H1 (cell line): ENCODE measurements at regions not wholly inside any gene's neighbourhood (a gene's known extent, or its start where the extent isn't known, plus 50 kb on each side); places are given as distances from the start of the nearest gene placed in this dataset.

ENCODE experiments used
- TF ChIP-seq, protein P1 (sequence below): fragments of 300-600 bp; sonication (generic); IDR thresholded peaks from 2 replicates; pipeline ENCODE4 v1.7.1; 2012; ENCODE audit warnings: low read length, moderate library complexity, mild to moderate bottlenecking, inconsistent platforms; ENCODE audit not compliant: insufficient replicate concordance

- TF ChIP-seq, protein P1, sequence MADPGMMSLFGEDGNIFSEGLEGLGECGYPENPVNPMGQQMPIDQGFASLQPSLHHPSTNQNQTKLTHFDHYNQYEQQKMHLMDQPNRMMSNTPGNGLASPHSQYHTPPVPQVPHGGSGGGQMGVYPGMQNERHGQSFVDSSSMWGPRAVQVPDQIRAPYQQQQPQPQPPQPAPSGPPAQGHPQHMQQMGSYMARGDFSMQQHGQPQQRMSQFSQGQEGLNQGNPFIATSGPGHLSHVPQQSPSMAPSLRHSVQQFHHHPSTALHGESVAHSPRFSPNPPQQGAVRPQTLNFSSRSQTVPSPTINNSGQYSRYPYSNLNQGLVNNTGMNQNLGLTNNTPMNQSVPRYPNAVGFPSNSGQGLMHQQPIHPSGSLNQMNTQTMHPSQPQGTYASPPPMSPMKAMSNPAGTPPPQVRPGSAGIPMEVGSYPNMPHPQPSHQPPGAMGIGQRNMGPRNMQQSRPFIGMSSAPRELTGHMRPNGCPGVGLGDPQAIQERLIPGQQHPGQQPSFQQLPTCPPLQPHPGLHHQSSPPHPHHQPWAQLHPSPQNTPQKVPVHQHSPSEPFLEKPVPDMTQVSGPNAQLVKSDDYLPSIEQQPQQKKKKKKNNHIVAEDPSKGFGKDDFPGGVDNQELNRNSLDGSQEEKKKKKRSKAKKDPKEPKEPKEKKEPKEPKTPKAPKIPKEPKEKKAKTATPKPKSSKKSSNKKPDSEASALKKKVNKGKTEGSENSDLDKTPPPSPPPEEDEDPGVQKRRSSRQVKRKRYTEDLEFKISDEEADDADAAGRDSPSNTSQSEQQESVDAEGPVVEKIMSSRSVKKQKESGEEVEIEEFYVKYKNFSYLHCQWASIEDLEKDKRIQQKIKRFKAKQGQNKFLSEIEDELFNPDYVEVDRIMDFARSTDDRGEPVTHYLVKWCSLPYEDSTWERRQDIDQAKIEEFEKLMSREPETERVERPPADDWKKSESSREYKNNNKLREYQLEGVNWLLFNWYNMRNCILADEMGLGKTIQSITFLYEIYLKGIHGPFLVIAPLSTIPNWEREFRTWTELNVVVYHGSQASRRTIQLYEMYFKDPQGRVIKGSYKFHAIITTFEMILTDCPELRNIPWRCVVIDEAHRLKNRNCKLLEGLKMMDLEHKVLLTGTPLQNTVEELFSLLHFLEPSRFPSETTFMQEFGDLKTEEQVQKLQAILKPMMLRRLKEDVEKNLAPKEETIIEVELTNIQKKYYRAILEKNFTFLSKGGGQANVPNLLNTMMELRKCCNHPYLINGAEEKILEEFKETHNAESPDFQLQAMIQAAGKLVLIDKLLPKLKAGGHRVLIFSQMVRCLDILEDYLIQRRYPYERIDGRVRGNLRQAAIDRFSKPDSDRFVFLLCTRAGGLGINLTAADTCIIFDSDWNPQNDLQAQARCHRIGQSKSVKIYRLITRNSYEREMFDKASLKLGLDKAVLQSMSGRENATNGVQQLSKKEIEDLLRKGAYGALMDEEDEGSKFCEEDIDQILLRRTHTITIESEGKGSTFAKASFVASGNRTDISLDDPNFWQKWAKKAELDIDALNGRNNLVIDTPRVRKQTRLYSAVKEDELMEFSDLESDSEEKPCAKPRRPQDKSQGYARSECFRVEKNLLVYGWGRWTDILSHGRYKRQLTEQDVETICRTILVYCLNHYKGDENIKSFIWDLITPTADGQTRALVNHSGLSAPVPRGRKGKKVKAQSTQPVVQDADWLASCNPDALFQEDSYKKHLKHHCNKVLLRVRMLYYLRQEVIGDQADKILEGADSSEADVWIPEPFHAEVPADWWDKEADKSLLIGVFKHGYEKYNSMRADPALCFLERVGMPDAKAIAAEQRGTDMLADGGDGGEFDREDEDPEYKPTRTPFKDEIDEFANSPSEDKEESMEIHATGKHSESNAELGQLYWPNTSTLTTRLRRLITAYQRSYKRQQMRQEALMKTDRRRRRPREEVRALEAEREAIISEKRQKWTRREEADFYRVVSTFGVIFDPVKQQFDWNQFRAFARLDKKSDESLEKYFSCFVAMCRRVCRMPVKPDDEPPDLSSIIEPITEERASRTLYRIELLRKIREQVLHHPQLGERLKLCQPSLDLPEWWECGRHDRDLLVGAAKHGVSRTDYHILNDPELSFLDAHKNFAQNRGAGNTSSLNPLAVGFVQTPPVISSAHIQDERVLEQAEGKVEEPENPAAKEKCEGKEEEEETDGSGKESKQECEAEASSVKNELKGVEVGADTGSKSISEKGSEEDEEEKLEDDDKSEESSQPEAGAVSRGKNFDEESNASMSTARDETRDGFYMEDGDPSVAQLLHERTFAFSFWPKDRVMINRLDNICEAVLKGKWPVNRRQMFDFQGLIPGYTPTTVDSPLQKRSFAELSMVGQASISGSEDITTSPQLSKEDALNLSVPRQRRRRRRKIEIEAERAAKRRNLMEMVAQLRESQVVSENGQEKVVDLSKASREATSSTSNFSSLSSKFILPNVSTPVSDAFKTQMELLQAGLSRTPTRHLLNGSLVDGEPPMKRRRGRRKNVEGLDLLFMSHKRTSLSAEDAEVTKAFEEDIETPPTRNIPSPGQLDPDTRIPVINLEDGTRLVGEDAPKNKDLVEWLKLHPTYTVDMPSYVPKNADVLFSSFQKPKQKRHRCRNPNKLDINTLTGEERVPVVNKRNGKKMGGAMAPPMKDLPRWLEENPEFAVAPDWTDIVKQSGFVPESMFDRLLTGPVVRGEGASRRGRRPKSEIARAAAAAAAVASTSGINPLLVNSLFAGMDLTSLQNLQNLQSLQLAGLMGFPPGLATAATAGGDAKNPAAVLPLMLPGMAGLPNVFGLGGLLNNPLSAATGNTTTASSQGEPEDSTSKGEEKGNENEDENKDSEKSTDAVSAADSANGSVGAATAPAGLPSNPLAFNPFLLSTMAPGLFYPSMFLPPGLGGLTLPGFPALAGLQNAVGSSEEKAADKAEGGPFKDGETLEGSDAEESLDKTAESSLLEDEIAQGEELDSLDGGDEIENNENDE = no peak
Measured at GRCh38 chr7:15989194-15989593, 302.7 kb upstream of the MEOX2 start (continued).
